ENCODE measurements at regions not wholly inside any gene's neighbourhood (a gene's known extent, or its start where the extent isn't known, plus 50 kb on each side); places are given as distances from the start of the nearest gene placed in this dataset.

- TF ChIP-seq SP1 (IDR thresholded peaks at IDR 0.05; ENCODE audit: low read depth) (no peak), ZFX (IDR thresholded peaks at IDR 0.05) (no peak), CTCF (IDR thresholded peaks at IDR 0.05 in 2 of 3, conservative IDR thresholded peaks at IDR 0.05 in 1 of 3; ENCODE audit: borderline replicate concordance in 1 of 3, insufficient read depth in 1 of 3, low read depth in 2 of 3, low read length in 2 of 3) (no peak), ATF3 (IDR thresholded peaks at IDR 0.05) (no peak), SIN3A (IDR thresholded peaks at IDR 0.05; ENCODE audit: low read depth) (no peak), ELF1 (IDR thresholded peaks at IDR 0.05; ENCODE audit: borderline replicate concordance, low read depth) (no peak), EZH2phosphoT487 (IDR thresholded peaks at IDR 0.05; ENCODE audit: borderline replicate concordance) (no peak), YY1 (IDR thresholded peaks at IDR 0.05; ENCODE audit: extremely low read depth, insufficient replicate concordance, low read depth, low read length) (no peak)
Observed at GRCh38 chr3:146314871-146315270, 64.0 kb upstream of the PLSCR4 start (continued).

- intact Hi-C loops (cut with micrococcal nuclease) = no loop called here
- TF ChIP-seq POLR2AphosphoS5 (IDR thresholded peaks at IDR 0.05; ENCODE audit: low read depth, low read length) = no peak
- no peak for TF ChIP-seq MAX (IDR thresholded peaks at IDR 0.05)
- POLR2A ChIA-PET = no interaction called here
- H3K36me3 ChIP-seq (ENCODE audit: control insufficient read depth in 1 of 2, insufficient read depth in 2 of 2, low read length in 2 of 2) = no peaks in the 10 kb centered on the region
- peak; percentile 84 for ATAC-seq
- H3K4me2 ChIP-seq (ENCODE audit: low read length) = peak overlapping the region; percentile 78
- H3K9me3 ChIP-seq (ENCODE audit: control insufficient read depth in 1 of 2, insufficient read depth in 1 of 2, low read depth in 1 of 2, low read length in 2 of 2) = no peaks in the 10 kb centered on the region
- CTCF ChIA-PET = interaction anchor here (1.3 to 2.2 kb wide), 3 partner anchors 13 to 325 kb away, joined by 3 to 15 read pairs (median 9); no protein-coding TSS in a partner anchor
- H4K20me1 ChIP-seq (ENCODE audit: insufficient read depth) = no peaks in the 10 kb centered on the region
- H3K9ac ChIP-seq (ENCODE audit: low read length) = 0 out of 2 replicates have a peak overlapping the region, but pooled peaks have one; percentile 18
- RAD21 ChIA-PET (ENCODE audit: low non-redundant PET in 1 of 2, low total read pairs in 2 of 2, uncharacterized antibody in 2 of 2, unreplicated experiment in 2 of 2) = no interaction called here
- no TSS peak for BruUV-seq (replicated peaks)
- H2AFZ ChIP-seq (ENCODE audit: low read depth, low read length, poor library complexity, severe bottlenecking) = peak overlapping the region; percentile 66
- H3K4me1 ChIP-seq (ENCODE audit: control insufficient read depth in 1 of 2, insufficient read depth in 2 of 2, low read length in 2 of 2) = peaks cover 19 to 21% of the 10 kb centered on the region in 2 experiments
- H3K4me3 ChIP-seq (replicated peaks in 1 of 2; ENCODE audit: low read depth in 1 of 2, low read length in 2 of 2) = peak overlapping the region in 1 of 2 experiments; percentile 45; a peak in 2 of 4 replicates
- H3K79me2 ChIP-seq (ENCODE audit: insufficient read depth, low read length) = no peaks in the 10 kb centered on the region
- peak overlapping the region; percentile 53; the same call in 1 of the 2 replicates for H3K27ac ChIP-seq (ENCODE audit: low read depth, low read length)
- H3K27me3 ChIP-seq (ENCODE audit: insufficient read depth, low read length) = no peaks in the 10 kb centered on the region
- peak; percentile 19 for DNase-seq (ENCODE audit: low read depth, low spot score)
- H3K9me2 ChIP-seq (ENCODE audit: insufficient read depth) = no peaks in the 10 kb centered on the region
Observed at GRCh38 chr3:146313746-146314111, 62.8 kb upstream of the PLSCR4 start.

Data from HCT116 (cell line).